VCaP (cell line): ENCODE measurements at regions not wholly inside any gene's neighbourhood (a gene's known extent, or its start where the extent isn't known, plus 50 kb on each side); places are given as distances from the start of the nearest gene placed in this dataset.

Experiments
- H3K27ac ChIP-seq: fragments of 450-650 bp; 2 replicates; pipeline ENCODE4 v1.5.1; 2017
- CTCF ChIP-seq: fragments of 450-650 bp; conservative IDR thresholded peaks from 2 replicates; pipeline ENCODE4 v1.5.1; 2017; ENCODE audit warnings: mild to moderate bottlenecking, moderate library complexity

GRCh38 chr3:103991461-103992115, 1375.1 kb upstream of the ALCAM start:
- TF ChIP-seq CTCF = peak; percentile 32; the same call in 1 of the 2 replicates
- H3K27ac ChIP-seq = no peak overlapping the region

GRCh38 chr3:103992469-103992868, 1374.2 kb upstream of the ALCAM start:
- H3K27ac ChIP-seq = no peak overlapping the region
- no peak for TF ChIP-seq CTCF

- no peak for TF ChIP-seq CTCF
- no peak overlapping the region for H3K27ac ChIP-seq
These were observed 1361.8 kb upstream of the ALCAM start for GRCh38 chr3:104004956-104005355.

GRCh38 chr3:104005815-104006214, 1360.9 kb upstream of the ALCAM start:
- no peak for TF ChIP-seq CTCF
- H3K27ac ChIP-seq = no peak overlapping the region

GRCh38 chr3:104018541-104018940, 1348.2 kb upstream of the ALCAM start:
- TF ChIP-seq CTCF = no peak
- no peak overlapping the region for H3K27ac ChIP-seq

GRCh38 chr3:104031598-104031997, 1335.1 kb upstream of the ALCAM start:
- no peak overlapping the region for H3K27ac ChIP-seq
- TF ChIP-seq CTCF = no peak

GRCh38 chr3:104032283-104032682, 1334.4 kb upstream of the ALCAM start:
- TF ChIP-seq CTCF = no peak
- H3K27ac ChIP-seq = no peak overlapping the region
